ENCODE measurements at regions not wholly inside any gene's neighbourhood (a gene's known extent, or its start where the extent isn't known, plus 50 kb on each side); places are given as distances from the start of the nearest gene placed in this dataset.

GRCh38 chr14:31930070-31930469 lies 147.0 kb upstream of the ARHGAP5 start:
- 87% methylated on average over 1 of the region's 1 CpG for whole genome bisulfite sequencing (ENCODE audit: missing lambda C conversion rate)
- ATAC-seq (no peak), FAIRE-seq (no peak), DNase-seq (ENCODE audit: low read depth in 1 of 2, low spot score in 1 of 2) (no peak)
- H3K4me3 ChIP-seq, result no peak overlapping the region
- POLR2A ChIA-PET, result interaction anchor here (0.9 to 1.0 kb wide), 2 partner anchors 81 to 273 kb away, joined by 3 read pairs; partner anchors contain the start of gene RNU6-8
- H3K9me3 ChIP-seq, result no peaks in the 10 kb centered on the region
- CTCF ChIA-PET, result interaction anchor here (1.2 to 2.5 kb wide), 2 partner anchors 322 to 325 kb away, joined by 4 to 9 read pairs; no protein-coding TSS in a partner anchor
- H3K27ac ChIP-seq, result peak overlapping the region; percentile 69 to 75
- TF ChIP-seq MYC (IDR thresholded peaks at IDR 0.05; ENCODE audit: borderline replicate concordance, low read length) (no peak), ESRRA (IDR thresholded peaks at IDR 0.05; ENCODE audit: borderline replicate concordance, low read length) (no peak), NR3C1 (IDR thresholded peaks at IDR 0.05) (no peak), JUN (IDR thresholded peaks at IDR 0.05) (peak in 1 of 2 experiments; percentile 41; a peak in 1 of 5 replicates), TP53 (CRISPR knock-in tag; IDR thresholded peaks at IDR 0.05) (no peak), BCL3 (IDR thresholded peaks at IDR 0.05) (no peak), RCOR1 (IDR thresholded peaks at IDR 0.05; ENCODE audit: low read depth, low read length) (no peak), NFE2L2 (conservative IDR thresholded peaks at IDR 0.05; ENCODE audit: low read length) (no peak), SMC3 (IDR thresholded peaks at IDR 0.05) (0 out of 3 replicates have a peak, but pooled peaks have one; percentile 3), MAZ (IDR thresholded peaks at IDR 0.05; ENCODE audit: borderline replicate concordance, low read depth, low read length) (no peak), ATOH8 (CRISPR knock-in tag; IDR thresholded peaks at IDR 0.05; ENCODE audit: low read depth) (no peak), FOSB (CRISPR knock-in tag; IDR thresholded peaks at IDR 0.05) (no peak), GATA3 (IDR thresholded peaks at IDR 0.05; ENCODE audit: borderline replicate concordance) (no peak), NPAS2 (CRISPR knock-in tag; IDR thresholded peaks at IDR 0.05; ENCODE audit: borderline replicate concordance) (no peak), USF2 (IDR thresholded peaks at IDR 0.05) (no peak), CBX8 (IDR thresholded peaks at IDR 0.05) (no peak)
- TF ChIP-seq, protein P1, sequence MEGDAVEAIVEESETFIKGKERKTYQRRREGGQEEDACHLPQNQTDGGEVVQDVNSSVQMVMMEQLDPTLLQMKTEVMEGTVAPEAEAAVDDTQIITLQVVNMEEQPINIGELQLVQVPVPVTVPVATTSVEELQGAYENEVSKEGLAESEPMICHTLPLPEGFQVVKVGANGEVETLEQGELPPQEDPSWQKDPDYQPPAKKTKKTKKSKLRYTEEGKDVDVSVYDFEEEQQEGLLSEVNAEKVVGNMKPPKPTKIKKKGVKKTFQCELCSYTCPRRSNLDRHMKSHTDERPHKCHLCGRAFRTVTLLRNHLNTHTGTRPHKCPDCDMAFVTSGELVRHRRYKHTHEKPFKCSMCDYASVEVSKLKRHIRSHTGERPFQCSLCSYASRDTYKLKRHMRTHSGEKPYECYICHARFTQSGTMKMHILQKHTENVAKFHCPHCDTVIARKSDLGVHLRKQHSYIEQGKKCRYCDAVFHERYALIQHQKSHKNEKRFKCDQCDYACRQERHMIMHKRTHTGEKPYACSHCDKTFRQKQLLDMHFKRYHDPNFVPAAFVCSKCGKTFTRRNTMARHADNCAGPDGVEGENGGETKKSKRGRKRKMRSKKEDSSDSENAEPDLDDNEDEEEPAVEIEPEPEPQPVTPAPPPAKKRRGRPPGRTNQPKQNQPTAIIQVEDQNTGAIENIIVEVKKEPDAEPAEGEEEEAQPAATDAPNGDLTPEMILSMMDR (IDR thresholded peaks at IDR 0.05), result no peak
- TF ChIP-seq, protein P2, sequence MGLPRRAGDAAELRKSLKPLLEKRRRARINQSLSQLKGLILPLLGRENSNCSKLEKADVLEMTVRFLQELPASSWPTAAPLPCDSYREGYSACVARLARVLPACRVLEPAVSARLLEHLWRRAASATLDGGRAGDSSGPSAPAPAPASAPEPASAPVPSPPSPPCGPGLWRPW (IDR thresholded peaks at IDR 0.05), result no peak
- H3K4me1 ChIP-seq, result peaks cover 60% of the 10 kb centered on the region
- H3K4me2 ChIP-seq, result peak overlapping the region; percentile 53

- ChIA-PET CTCF (interaction anchor here (0.7 to 2.5 kb wide), 3 partner anchors 322 to 1597 kb away, joined by 4 to 9 read pairs (median 4); no protein-coding TSS in a partner anchor), POLR2A (interaction anchor here (0.6 to 1.0 kb wide), 2 partner anchors 11 to 273 kb away, joined by 3 to 7 read pairs; partner anchors contain the start of gene RNU6-8)
- peak; percentile 45 to 73 for ATAC-seq
- H3K27ac ChIP-seq, result peak overlapping the region; percentile 69 to 75
- H3K9me3 ChIP-seq, result no peaks in the 10 kb centered on the region
- H3K4me2 ChIP-seq, result peak overlapping the region; percentile 53
- no peak overlapping the region for H3K4me3 ChIP-seq
- peaks cover 66% of the 10 kb centered on the region for H3K4me1 ChIP-seq
- peak; percentile 38 to 75 for DNase-seq (ENCODE audit: low read depth in 1 of 2, low spot score in 1 of 2)
- WGBS (ENCODE audit: missing lambda C conversion rate), result 32% methylated on average over 2 of the region's 3 CpGs
- no peak for FAIRE-seq
- no peak for TF ChIP-seq USF2 (IDR thresholded peaks at IDR 0.05)
- TF ChIP-seq NR3C1 (IDR thresholded peaks at IDR 0.05), result no peak
- no peak for TF ChIP-seq MYC (IDR thresholded peaks at IDR 0.05; ENCODE audit: borderline replicate concordance, low read length)
- no peak for TF ChIP-seq CHD2 (IDR thresholded peaks at IDR 0.05; ENCODE audit: low read length, partially characterized antibody)
- TF ChIP-seq HOXA7 (CRISPR knock-in tag; IDR thresholded peaks at IDR 0.05), result no peak
- TF ChIP-seq JUN (IDR thresholded peaks at IDR 0.05), result peak in 1 of 2 experiments; percentile 37; a peak in 1 of 5 replicates
- no peak for TF ChIP-seq POLR2A (IDR thresholded peaks at IDR 0.05; ENCODE audit: low read length)
- no peak; the same call in 1 of the 2 replicates for TF ChIP-seq FOXS1 (CRISPR knock-in tag; IDR thresholded peaks at IDR 0.05)
- no peak for TF ChIP-seq FOSB (CRISPR knock-in tag; IDR thresholded peaks at IDR 0.05)
- no peak for TF ChIP-seq BCL3 (IDR thresholded peaks at IDR 0.05)
- TF ChIP-seq HMGXB4 (CRISPR knock-in tag; IDR thresholded peaks at IDR 0.05; ENCODE audit: borderline replicate concordance), result no peak
- 0 out of 5 replicates have a peak, but pooled peaks have one; percentile 12 to 17 for TF ChIP-seq EP300 (IDR thresholded peaks at IDR 0.05)
- TF ChIP-seq MAFK (IDR thresholded peaks at IDR 0.05; ENCODE audit: partially characterized antibody), result no peak
- TF ChIP-seq MAX (IDR thresholded peaks at IDR 0.05), result peak; percentile 16; the same call in 1 of the 2 replicates
Measured at GRCh38 chr14:31930493-31931240, 146.4 kb upstream of the ARHGAP5 start.
